Upper lobe of left lung (tissue), 4 donors: ENCODE measurements at regions not wholly inside any gene's neighbourhood (a gene's known extent, or its start where the extent isn't known, plus 50 kb on each side); places are given as distances from the start of the nearest gene placed in this dataset.

Experiments used
- CTCF ChIP-seq, 6 experiments: fragments of 450-650 bp in 4 of 6; fragments of 200-600 bp in 2 of 6; sonication (generic) in 2 of 6; IDR thresholded peaks; one replicate each; pipeline ENCODE4 v1.5.1; 2016 to 2019; ENCODE audit warnings: antibody characterized with exemption in 6 of 6
- POLR2A ChIP-seq, 4 donors: fragments of 450-650 bp; IDR thresholded peaks; one replicate each; pipeline ENCODE4 v1.5.1; 2016 to 2017; ENCODE audit warnings: antibody characterized with exemption in 4 of 4, mild to moderate bottlenecking in 2 of 4
- POLR2AphosphoS5 ChIP-seq, 2 donors: sonication (generic); formaldehyde crosslinking; IDR thresholded peaks; one replicate each; pipeline ENCODE4 v1.5.1; 2017; ENCODE audit warnings: antibody characterized with exemption in 2 of 2

- TF ChIP-seq POLR2AphosphoS5 (IDR thresholded peaks at IDR 0.05) (no peak), CTCF (IDR thresholded peaks at IDR 0.05) (no peak), POLR2A (IDR thresholded peaks at IDR 0.05) (no peak)
Observed at GRCh38 chr10:76788452-76788811, 849.2 kb downstream of the KCNMA1 start.
